NCI-H1436 treated with DMSO at 0.1 percent for 48 hours (cell line): ENCODE measurements at regions not wholly inside any gene's neighbourhood (a gene's known extent, or its start where the extent isn't known, plus 50 kb on each side); places are given as distances from the start of the nearest gene placed in this dataset.

Source experiments
- DNase-seq: peaks from one replicate; lab custom pipeline; 2025; lab: John Stamatoyannopoulos, UW

DNA sequence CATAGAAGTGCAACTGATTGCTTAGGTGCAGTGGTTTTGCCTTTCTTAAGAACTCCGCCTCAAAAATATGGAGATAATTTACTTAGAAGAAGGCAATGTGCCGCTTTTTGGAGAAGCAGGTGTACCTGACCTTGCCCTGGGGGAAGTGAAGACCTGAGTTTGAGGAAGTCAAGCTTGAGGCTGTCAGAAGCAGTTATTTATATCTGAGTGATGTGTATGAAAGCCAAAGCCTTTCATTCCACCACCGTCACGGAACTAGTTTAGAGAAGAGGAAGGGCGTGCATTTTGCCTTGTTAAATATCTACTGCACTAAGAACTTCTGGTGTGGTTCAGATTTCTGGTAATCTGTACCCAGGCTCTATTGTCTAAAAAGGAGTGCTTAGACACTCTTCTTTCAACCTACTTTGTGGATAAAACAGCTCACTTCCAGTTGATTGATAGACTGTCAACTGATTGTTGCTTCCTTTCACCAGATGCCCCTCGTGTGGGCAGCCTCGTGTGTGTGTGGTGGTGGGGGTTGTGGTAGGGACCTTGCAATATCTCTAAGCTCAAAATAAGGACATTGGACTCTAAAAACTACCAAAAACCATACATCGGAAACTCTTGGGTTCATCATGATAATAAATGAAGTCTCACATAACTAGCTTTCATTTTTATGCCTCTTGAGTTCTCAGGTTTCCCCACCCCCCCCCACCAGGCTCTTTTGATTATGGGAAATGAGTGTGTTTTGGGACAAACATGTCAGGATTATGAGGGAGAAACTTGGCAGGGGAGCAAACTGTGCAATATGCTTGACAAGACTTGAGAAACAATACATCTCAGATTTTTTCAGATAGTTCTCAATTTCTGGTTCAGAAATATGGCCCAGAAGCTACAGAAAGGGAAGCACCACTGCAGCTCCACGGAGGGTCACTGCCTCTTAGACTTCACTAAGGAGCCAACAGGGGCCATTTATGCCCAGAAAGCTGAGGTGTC lies 78.6 kb downstream of the ARF6 start:
- no peak for DNase-seq

DNA sequence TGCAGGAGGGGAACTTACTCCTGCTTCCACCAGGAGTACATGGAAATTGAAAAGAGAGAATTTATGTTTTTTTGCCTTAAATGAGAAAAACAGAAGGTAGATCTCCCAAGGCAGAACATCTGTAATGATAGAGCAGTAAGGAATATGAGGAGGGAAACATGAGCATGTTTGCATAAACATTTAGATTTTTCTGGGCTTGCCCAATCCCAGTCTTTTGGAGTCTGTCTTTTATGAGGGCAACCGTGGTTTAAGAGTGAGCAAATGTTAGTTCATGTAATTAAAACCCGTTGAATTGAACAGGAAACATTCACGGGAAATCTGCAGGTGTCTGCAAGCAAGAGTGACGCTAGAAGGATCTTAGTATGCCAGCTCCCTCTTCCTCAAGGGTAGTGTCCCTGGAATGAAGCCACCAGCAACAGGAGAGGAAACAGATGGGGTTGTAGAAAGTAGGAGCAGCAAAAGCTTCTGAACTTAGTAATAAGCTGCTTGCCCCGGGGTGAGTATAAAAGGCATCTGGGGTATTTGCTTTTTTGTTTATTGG lies 79.3 kb downstream of the ARF6 start:
- DNase-seq: no peak

DNA sequence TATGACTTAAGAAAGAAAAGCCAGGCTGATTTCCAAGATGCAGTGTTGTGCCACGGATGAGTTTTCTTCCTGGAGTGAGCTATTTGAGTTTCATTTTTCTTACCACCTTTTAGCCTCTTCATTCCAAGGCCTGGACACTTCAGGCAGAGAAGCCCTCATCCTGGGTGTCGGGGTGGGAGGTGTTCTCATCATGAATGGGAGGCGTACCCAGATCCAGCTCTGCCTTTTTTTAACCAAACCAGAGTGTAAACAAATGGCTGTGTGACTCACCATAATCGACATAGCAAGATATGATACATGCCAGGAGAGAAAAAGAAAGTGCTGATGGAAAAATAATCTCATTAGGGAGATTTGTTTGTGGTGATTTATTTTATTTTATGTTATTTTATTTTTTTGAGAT lies 79.9 kb downstream of the ARF6 start:
- DNase-seq: no peak

GRCh38 chr14:49975276-49975675 lies 82.4 kb downstream of the ARF6 start:
- DNase-seq: no peak

DNA sequence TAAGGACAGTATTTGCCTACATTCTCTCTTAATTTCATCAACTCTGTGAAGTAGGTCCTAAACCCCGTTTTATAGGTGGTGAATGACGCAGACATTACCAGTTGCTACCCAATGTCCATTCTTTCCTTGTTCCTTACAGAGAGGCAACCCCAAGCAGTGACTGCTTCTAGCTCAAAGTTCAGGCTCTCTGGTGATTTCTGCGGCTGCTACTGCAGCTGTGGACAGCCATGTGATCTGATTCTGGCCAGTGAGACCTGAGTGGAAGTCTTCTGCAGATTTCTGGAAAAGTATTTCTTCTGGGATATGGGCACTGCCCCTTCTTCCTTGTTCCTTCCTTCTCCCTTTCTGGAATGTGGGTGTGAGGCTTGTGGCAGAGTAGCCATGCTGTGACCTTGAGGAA lies 82.9 kb downstream of the ARF6 start:
- DNase-seq: no peak

- DNase-seq: no peak
Measured at GRCh38 chr14:49977126-49977841, 84.4 kb downstream of the ARF6 start.

DNA sequence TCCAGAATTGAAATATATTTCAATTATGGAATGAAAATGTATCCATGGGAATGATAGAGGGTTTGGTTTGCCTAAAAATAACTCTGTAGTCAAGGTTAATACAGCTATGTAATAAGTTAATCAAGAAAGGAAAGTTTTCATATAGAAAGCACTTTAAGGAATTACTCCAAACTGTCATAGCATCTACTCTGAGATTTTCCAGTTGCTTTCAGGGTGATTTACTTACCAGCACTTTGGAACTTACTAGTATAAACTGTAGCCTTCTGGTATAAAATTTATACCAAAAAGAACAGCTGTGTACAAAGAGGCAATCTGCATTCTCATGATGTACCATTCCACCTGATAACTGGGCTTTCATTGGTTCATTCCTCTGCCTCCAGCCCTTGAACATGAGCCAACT lies 87.1 kb downstream of the ARF6 start:
- no peak for DNase-seq

GRCh38 chr14:49982082-49982481 lies 89.2 kb downstream of the ARF6 start:
- no peak for DNase-seq

DNA sequence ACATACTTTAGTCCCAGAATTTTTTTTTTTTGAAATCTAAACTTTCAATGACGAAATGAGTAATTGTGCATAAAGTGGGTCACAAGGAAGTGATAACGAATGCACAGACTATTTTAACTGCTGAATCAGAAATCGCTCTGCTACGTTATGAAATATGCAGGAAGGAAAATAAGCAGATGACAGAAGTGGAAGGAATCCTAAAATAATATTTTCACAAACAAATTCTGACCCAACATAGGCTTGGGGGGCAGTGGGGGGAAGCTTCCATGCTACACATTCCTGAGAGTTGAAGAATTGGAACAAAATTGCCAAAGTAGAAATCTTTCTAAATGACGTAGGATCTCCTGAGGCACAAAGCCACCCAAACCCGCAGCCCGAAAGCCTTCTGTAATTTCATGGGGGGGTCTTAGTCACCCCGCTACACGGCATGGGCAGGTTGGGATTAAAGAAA lies 89.6 kb downstream of the ARF6 start:
- no peak for DNase-seq

- no peak for DNase-seq
Measured at GRCh38 chr14:49984424-49984823, 91.5 kb downstream of the ARF6 start.

DNA sequence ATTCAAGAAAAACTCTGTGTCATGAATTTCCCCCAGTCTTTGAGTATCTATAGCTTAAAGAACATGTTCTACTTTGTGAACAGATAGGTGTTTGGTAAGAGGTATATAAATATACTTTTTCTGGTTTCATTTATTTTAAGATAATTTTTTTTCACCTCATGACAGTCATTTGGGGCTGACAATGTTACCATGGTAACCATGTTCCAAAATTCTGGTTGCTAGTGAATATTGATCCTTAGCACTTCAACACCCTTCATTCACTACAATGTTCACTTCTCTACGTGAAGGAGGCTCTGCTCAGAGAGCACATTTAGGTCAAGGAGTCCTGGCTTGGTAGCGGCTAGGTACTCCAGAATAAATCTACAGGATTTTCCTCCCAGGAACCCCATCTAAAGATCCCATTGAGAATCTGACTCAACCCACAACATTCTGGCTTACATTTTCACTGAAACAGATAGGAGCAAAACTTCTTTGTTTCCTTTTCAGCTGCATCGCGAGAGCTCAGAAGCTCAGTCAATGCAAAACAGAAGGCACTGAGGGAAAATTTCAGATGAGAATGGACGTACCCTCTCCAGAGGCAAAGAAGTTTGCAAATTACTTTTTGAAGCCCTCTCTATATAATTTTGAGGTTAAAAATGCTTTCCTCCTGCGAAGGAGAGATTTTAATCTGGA lies 93.6 kb downstream of the ARF6 start:
- DNase-seq: no peak

DNA sequence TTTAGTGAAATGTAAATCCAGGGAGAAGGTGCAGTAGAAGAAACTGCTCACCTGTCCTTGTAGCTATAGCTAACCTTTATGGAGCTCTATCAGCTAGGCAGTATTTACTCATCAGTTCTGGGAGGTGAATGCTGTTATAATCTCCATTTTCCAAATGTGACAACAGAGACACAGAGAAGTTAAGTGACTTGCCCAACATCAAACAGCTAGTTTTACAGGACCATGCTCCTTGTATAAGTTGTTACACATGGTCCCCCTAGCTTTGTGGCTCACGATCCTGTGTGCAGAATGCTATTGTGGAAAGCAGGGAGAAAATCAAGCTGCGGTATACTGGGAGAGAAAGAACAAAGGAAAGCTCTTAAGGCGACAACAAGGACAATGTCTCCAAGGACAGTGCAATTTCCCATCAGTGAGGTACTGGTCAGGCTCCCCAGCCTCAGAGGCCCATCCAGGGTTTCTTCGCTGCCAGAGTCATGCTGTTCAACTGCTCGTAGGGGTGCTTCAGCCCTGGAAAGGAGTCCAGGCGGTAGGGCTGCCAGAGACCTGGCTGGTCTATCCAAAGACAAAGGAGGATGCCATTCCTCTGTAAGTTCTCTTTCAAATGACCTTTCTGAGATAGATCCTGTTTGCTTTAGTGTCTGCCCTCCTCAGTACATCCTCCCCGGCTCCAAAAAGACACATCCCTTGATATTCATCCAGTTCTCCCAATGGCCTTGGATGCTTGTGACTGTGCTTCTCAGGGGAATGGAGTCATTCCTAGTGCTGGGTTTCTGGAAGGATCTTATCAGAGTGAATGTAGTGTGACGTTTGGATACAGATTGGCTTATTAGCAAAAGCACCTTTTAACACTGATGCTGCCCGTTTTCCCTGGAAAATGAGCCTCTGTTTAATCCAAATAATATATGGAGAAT lies 95.5 kb downstream of the ARF6 start:
- DNase-seq: no peak

DNA sequence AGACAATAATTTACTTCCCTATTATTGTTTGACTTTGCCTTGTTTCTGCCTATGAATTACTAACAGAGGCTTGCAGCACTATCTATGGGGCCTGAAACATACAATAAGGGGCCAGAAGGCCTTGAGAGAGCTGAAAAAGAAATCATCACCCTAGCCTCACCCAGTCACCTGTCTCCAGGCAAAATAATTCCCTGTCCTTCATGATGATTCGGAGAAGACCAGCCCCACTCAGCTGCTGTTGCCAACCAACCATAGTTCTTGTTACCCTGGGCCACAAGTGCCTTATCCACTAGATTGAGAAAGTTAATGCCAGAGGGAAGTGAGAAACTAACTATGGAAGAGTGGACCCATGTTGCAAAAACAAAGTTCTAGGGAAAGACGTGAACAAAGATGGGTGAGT lies 97.1 kb downstream of the ARF6 start:
- DNase-seq: no peak

- DNase-seq: no peak
Measured at GRCh38 chr14:49991491-49991890, 98.6 kb downstream of the ARF6 start.

DNA sequence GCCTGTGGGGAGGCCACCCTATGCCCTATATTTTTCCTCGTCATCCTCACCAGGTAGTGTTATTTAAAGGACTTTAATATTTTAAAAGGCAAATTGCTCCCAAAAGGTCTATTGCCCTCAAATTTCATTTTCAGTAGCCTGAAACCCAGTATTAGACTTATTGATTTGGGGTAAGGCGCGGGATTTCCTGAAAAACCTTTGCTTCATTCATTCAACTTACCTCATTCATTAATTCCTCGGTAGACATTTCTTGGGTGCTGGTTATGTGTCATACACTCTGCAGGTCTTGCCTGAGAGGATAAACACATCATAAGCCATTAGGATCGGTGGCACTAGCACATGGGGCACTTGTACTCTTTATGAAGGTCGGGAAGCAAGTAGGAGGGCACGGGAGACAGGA lies 99.2 kb downstream of the ARF6 start:
- DNase-seq: no peak

- no peak for DNase-seq
Measured at GRCh38 chr14:49992448-49992847, 99.6 kb downstream of the ARF6 start.

GRCh38 chr14:49992901-49993339 lies 100.0 kb downstream of the ARF6 start:
- no peak for DNase-seq

DNA sequence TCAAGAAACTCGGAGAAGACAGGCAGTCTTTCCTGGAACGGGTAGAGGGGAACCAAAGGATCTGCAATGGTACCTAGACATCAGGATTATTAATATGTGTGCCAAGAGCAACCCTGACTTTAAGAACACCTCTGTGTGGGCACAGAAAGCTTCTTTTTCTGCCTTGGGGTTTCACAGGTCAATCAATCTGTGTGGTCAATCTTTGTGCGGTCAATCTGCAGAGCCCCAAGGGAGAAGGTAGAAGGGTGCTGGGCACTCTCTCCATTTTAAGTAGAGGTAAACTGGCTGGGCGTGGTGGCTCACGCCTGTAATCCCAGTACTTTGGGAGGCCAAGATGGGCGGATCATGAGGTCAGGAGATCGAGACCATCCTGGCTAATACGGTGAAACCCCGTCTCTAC lies 100.7 kb downstream of the ARF6 start:
- no peak for DNase-seq

- DNase-seq: no peak
Measured at GRCh38 chr14:49994951-49995561, 102.2 kb downstream of the ARF6 start.

DNA sequence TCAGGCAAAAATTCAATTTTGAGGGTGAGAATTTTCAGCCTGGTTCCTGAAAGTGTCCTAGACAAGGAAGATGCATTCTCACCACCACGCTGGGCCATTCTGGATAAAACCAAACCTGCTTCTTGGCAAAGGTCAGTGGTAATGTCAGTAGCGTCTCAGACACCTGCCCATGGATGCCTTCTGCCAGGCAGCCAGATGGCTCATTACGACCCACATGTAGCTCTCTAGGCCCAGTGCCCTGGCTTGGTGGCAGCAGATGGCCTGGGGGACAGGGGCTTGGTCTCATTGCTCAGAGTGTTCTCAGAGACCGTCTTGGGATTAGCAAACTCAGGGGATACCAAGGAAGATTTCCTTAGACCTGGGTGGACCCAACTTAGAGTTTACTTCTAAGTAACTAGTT lies 105.1 kb downstream of the ARF6 start:
- no peak for DNase-seq
